ENCODE measurements at regions not wholly inside any gene's neighbourhood (a gene's known extent, or its start where the extent isn't known, plus 50 kb on each side); places are given as distances from the start of the nearest gene placed in this dataset.

DNA sequence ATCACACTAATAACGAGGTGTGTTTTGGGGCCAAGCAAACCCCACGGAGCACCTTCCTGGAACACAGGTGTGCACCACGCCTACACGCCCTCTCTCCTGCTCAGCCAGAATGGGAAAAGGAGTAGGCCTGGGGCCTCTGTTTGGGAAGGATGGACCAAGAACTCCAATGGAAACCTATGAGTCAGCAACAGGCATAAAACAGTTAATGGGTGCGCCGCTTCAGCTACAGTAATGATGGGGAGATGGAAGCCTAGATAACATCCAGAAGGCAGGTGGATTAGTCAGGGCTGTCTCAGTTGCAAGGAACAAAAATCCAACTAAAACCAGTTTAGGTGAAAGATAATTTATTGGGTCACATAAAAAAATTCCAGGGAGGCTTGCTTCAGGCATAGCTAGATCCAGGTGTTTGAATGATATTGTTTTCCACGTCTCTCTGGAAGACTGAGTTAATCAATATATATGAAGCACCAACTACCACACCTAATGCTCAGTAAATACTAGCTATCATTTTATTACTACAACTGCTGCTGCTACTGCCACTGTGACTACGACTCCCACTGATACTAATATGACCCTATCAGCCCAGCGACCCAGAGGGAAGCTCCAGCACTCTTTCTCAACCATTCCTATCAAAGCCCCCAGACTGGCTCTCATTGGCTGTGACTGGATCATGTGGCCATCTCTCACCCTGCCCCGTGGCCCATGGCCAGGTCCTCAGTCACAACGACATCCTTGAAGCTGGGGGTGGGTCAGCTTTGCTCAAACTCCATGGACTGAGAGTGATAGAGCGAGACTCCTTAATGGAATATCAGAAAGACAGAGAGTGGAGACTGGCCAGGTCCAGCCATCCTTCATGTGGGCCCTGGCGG, 155.2 kb upstream of the PTPN1 start:
- H3K27ac ChIP-seq: peak overlapping the region in 1 of 5 donors; percentile 0
- H3K9me3 ChIP-seq (replicated peaks in 1 of 3): no peaks in the 10 kb centered on the region
- WGBS, 4 donors: 64 to 79% (median 78%) methylated on average over 12 to 13 of the region's 13 CpGs
- H3K4me1 ChIP-seq (replicated peaks in 1 of 2): peaks cover 0 to 5% of the 10 kb centered on the region in 2 donors
- H3K36me3 ChIP-seq (replicated peaks in 1 of 2): no peaks in the 10 kb centered on the region
- intact Hi-C loops (cut with DNase I): loop anchor here in 1 of 2 donors (10.0 kb wide), 1 partner anchor 150 kb away; no protein-coding TSS in a partner anchor
- TF ChIP-seq, protein P1, sequence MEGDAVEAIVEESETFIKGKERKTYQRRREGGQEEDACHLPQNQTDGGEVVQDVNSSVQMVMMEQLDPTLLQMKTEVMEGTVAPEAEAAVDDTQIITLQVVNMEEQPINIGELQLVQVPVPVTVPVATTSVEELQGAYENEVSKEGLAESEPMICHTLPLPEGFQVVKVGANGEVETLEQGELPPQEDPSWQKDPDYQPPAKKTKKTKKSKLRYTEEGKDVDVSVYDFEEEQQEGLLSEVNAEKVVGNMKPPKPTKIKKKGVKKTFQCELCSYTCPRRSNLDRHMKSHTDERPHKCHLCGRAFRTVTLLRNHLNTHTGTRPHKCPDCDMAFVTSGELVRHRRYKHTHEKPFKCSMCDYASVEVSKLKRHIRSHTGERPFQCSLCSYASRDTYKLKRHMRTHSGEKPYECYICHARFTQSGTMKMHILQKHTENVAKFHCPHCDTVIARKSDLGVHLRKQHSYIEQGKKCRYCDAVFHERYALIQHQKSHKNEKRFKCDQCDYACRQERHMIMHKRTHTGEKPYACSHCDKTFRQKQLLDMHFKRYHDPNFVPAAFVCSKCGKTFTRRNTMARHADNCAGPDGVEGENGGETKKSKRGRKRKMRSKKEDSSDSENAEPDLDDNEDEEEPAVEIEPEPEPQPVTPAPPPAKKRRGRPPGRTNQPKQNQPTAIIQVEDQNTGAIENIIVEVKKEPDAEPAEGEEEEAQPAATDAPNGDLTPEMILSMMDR (IDR thresholded peaks at IDR 0.05): no peak
- no peak for TF ChIP-seq POLR2A (IDR thresholded peaks at IDR 0.05)
- H3K4me3 ChIP-seq: no peak overlapping the region
- H3K27me3 ChIP-seq: no peaks in the 10 kb centered on the region
- DNase-seq: peak in 4 of 7 donors; percentile 33 to 71 (median 58)

DNA sequence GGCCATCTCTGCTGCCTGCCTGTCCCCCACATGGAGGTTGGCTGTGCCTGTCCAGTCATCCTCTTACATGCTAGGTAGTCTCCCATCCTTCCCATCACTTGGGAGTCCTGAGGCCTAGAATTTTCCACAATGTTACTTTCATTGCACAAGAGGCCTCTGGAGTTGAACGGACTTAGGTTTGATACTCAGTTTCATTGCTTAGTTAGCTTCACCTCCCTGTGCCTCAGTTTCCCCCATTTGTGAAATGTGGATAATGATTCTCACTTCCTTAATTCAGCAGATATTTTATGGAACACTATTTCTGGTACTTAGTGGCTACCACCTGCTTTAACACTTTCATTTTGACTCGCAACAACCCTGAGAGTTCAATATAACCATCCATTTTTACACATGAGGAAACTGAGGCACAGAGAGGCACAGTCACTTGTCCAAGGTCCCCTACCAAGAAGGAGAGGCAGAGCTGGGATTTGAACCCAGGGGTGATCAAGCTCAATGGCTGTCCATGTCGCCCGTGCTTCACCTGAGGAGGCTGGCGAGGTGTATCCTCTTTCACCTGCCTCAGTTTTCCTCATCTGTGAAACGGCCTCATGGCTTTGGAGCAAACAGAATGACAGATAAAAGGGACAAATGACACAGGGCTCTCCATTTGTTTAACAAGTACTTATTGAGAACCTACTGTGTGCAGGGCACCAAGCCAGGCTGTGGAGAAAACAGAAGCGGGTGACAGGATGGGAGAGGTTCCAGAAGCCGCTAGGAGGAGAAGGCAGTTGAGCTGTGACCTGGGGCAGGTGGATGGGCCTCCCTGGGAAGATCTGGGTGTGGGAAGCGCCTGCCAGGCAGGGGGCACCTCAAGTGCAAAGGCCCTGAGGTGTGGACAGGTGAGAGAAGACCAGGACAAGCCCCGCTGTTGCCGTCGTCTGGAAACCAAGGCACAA, 154.3 kb upstream of the PTPN1 start:
- TF ChIP-seq, protein P1 (IDR thresholded peaks at IDR 0.05): no peak
- no peak for TF ChIP-seq POLR2A (IDR thresholded peaks at IDR 0.05)
- Histone ChIP-seq H3K4me3 (no peak overlapping the region), H3K4me1 (replicated peaks in 1 of 2) (peaks cover 0 to 5% of the 10 kb centered on the region in 2 donors), H3K27ac (peak overlapping the region in 1 of 5 donors; percentile 0), H3K9me3 (replicated peaks in 1 of 3) (no peaks in the 10 kb centered on the region), H3K36me3 (replicated peaks in 1 of 2) (no peaks in the 10 kb centered on the region), H3K27me3 (no peaks in the 10 kb centered on the region)
- WGBS, 4 donors: 77 to 85% (median 82%) methylated on average over 12 of the region's 12 CpGs
- peak in 1 of 7 donors; percentile 9 for DNase-seq
- intact Hi-C loops (cut with DNase I): loop anchor here in 1 of 2 donors (10.0 kb wide), 1 partner anchor 151 kb away; no protein-coding TSS in a partner anchor

DNA sequence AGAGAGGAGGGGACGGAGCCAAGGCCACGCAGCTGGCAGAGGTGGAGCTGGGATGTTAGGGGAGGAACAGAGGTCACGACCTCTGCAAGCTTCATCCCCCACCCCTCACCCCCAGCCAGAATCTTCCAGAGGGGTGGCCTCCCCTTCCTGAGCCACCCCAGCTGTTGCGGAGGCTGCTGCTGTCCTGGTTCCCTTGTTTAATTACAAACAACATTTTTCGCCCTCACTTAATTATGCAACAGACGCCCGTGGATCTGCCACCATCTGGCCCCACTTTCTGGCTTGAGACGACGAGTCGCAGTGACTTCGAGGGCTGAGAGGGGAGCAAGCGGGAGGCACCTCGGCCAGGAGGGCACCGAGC, 153.7 kb upstream of the PTPN1 start:
- no peak for TF ChIP-seq POLR2A (IDR thresholded peaks at IDR 0.05)
- TF ChIP-seq, protein P1 (IDR thresholded peaks at IDR 0.05): no peak
- Histone ChIP-seq H3K36me3 (replicated peaks in 1 of 2) (no peaks in the 10 kb centered on the region), H3K27me3 (no peaks in the 10 kb centered on the region), H3K27ac (no peak overlapping the region), H3K9me3 (replicated peaks in 1 of 3) (no peaks in the 10 kb centered on the region), H3K4me3 (no peak overlapping the region), H3K4me1 (replicated peaks in 1 of 2) (peaks cover 0 to 5% of the 10 kb centered on the region in 2 donors)
- peak in 1 of 7 donors; percentile 14 for DNase-seq
- intact Hi-C loops (cut with DNase I): loop anchor here in 1 of 2 donors (10.0 kb wide), 1 partner anchor 152 kb away; no protein-coding TSS in a partner anchor
- WGBS, 4 donors: 66 to 73% (median 71%) methylated on average over 11 to 14 of the region's 14 CpGs

All from adrenal gland (tissue), 9 donors.